CD4-positive, alpha-beta T cell treated with Interleukin-4 for 1 hour (primary cell): ENCODE measurements at regions not wholly inside any gene's neighbourhood (a gene's known extent, or its start where the extent isn't known, plus 50 kb on each side); places are given as distances from the start of the nearest gene placed in this dataset.

Experiments
- DNase-seq, 2 donors: peaks; one replicate each; pipeline ENCODE4 v3.0.0-alpha.2; 2020 to 2022

DNA sequence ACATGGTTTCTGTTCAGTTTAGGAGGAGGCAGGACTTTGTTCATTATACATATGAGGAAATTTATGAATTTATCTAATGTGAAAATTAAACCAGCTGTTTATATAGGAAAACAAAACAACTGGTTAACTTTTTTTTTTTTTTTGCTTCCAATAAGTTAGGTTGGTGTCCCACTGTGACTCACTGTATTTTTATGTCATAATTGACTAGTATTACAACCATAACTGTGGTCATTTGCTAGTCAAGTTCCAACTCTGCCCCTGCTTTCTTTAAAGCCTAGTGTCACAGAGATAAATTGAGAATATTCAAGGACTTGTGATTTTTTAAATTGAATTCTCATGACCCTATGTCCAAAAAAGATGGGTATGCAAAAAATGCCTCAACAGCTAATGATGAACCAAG lies 227.7 kb downstream of the BCAT1 start:
- DNase-seq, result no peak

DNA sequence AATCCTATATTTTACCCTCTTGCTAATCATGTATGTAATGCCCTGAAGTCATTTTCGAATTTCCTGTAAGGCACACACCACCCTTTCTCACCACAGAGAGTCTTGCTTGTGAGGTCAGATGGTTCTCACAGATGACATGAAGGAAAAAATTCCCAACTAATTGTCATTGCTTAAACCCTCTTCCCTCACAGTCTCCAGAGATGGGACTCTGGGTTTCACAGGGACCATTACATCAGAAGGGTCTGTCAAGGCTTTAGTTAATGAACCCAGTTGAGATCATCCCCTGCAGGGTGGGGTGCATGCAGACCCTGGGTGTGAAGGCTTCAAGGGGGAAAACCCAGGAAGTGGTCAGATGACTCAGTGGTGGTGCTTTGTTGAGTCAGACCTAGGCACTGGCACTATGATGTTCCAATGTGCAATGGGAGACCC lies 229.6 kb downstream of the BCAT1 start:
- DNase-seq, result peak; percentile 35 to 42

DNA sequence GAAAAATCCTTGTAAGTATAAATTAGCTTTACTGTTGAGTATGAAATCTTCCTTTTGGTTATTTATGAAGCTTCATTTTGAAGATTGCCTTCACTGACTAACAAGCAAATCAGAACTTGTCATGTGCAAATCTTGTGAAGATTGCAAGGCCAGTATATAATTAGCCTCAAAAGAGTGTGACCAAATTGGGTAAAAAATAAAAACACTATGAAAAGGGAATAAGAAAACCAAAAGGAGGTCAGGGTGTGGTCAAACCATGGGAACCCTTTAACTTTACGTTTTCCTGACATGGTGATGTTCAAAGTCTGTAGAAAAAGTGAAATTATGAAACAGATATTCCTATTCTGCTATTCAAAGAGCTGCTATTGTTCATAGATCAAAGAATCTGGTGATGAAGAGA lies 230.3 kb downstream of the BCAT1 start:
- DNase-seq, result no peak

DNA sequence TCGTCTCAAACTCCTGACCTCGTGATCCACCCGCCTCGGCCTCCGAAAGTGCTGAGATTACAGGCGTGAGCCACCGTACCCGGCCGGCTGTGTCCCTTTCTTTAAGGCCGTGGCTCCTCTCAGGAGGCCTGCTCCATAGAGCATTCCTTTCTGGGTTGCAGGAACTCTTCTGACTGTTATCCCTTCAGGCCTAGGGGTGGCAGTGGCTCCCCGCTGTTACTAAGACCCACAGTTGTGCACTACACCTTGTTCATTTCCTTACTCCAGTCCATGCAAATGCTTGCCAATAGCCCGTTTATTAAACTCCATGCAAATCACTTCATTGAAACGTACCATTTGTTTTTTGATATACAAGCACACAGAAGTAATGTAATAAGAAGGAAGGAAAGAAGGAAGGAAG lies 234.7 kb downstream of the BCAT1 start:
- no peak for DNase-seq

DNA sequence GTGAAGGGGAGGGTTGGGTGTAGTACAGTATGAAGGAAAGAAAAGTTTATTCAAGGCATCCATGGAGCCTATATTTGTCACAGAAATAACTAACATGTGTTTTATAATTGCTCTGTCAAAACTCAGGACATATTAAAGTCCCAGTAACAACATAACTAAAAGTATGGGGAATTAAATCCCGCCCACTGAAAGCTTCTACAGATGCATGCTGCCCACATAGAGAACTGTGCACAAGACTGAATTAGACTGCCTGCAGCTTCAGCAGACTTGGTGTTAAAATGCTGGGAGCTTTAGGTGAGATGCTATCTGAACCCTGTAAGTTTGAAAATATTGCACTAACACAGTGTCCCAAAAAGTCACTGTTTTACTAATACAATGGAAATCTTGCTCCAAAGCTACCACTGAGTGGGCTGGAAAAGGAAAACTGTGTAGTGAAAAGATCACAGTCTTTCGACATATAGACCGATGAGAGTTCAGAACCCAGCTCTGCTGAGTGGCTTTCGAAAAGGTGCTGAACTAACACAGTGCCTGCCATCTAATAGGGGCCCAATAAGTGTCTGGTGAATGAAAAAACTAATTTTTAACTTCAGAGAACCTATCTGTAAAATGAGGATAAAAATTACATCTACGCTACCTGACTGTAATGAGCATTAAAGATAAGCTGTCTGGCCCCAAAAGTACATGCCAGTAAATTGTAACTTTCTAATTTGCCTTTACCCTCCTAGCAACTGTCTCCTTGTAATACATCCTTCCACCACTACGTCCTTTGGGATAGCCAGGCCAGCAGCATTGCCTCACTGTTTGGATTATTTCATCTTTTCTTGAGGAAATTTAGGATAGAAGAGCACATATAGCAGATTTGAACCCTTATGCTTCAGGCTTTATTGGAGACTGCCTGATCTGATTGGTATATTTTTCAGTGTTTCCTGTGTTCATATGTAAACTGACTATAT lies 237.6 kb downstream of the BCAT1 start:
- DNase-seq, result no peak

DNA sequence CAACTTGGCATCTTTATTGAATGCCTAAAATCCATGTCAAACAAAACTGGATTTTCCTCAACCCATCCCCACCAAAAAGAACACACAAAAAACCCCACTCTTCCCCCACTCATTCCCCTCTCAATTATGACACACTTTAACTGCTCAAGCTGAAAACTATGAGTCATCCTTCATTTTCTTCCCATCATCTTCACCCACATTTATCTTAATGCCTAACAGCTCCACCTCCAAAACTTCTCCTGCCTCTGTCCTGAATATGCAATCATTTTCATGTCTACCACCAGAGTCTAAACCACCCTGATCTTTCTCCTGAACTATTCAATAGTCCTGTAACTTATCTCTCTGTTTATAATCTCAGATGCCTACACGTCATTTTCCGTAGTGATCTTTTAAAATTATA lies 239.7 kb downstream of the BCAT1 start:
- DNase-seq, result no peak

DNA sequence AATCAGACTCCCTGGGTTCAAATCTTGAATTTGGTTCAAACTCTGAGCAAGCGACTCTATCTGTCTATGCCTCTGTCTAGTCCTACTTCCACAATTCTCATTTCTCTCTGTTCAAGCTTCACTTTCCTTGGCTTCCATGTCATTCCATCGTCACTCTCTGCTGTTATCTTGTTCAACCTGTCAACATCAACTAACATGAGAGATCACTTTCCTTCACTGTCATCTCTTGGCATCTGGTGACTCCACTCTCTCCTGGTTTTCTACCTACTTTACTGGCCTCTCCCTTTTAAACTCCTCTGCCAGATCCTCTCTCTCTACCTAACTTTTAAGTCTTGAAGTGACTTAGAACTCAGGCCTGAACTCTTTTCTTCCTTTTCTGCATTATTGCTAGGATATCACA lies 240.2 kb downstream of the BCAT1 start:
- DNase-seq, result no peak

DNA sequence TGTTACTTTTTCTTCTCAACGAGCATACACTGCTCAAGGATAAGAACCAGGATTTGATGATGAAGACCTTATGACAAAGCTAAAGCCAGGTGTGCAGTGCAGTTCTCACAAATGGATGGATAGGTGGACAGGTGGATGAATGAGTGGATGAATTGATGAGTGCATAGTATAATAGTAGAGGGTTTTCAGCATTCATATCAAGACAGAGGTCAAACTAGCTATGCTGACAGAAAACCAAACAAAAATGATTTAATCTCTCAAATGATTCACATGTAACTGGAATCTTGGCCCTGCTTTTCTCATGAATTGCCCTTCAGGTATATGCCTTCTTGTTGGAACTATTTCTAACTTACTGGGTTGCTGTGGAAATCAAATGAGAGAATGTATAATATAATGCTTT lies 240.9 kb downstream of the BCAT1 start:
- no peak for DNase-seq

DNA sequence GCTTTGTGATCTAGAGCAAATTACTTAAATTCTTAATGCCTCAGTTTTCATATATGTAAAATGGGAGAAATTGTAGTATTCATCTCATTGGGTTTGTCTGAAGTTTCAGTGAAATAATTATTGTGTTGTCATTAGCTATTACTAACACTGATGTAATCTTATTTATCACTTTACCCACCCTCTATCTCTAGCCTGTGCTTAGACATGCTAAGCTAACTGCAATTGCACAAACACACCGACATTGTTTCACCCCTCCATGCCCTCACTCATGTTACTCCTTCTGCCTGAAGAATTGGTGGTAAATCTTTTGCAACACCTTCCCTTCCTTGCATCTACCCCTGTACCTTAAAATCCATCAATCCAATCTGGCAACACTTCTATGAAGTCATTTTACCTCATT lies 241.6 kb downstream of the BCAT1 start:
- DNase-seq, result no peak

DNA sequence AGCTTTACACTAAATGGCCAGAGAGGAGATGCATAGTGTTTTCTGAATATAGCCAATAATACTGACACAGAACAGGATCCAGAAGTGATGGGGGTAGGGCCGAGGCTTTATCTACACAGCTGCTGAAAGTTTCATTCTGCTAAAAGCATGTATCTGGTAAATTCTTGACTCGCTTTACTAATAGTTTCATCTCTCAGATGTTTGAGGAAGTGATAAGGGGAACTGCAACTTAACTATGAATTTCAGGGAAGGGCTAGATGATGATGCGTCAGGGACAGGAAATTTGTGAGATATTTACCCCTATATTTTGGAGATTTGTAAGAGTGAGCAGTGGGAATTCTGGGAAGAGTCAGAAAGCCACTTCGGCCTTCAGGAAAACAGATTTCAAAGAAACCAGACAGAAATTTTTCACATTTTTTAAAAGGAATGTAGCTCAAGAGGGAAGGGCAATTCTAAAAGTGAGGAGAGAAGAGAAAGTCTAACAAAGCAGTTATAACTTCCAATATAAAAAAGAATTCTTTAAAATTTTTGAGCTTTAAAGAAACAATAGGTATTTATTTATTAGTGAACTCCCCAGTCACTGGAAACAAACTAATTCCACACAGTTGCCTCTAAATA lies 243.1 kb downstream of the BCAT1 start:
- DNase-seq, result peak in 1 of 2 donors; percentile 16

DNA sequence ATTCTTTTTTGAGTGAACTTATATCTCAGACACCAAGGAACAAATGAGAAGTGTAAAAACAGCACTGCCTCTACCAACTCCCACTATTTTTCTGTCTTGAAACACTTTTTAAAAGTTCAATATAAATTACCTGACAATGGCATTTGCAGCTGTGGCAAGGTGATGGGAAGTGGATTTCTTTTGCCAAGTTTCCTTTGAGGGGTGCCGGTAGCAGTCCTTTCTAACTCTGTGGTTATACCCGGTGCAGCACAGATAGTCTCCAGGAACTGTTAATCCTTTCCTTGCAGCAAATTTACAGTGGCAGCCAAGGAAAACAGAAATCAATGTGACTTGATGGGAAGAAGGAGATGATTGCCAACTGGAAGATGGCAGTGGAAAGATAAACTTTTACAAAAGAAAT lies 243.7 kb downstream of the BCAT1 start:
- DNase-seq, result no peak

DNA sequence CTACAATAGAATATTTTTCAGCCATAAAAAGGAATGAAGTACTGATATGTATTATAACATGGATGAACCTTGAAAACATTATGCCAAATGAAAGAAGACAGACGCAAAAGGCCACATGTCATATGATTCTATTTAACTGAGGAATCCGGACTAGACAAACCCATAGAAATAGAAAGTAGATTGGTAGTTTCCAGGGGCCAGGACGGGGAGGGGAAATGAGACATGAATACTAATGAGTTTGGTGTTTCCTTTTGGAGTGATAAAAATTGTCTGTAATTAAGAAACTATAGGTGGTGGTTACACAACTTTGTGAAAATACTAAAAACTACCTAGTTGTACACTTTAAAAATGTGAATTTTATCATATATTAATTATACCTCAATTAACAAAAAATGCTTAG lies 247.6 kb downstream of the BCAT1 start:
- DNase-seq, result no peak

DNA sequence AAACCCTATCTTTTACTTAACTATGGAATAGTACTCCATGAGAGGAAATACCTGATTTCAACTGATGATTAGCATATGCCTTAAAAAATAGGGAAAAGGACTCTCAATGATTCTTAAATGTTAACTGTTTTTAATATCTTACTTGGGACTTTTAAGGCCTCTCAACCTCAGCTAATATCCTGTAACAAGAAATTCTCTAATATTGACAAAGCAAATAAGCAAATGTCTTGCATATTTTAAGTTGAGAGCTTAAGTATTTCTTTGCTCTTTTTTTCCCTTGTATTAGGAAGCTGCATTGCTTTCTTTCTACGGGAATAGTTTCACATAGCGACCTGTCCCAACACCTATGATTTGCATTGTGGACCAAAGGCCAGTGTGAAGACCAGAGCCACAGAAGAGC lies 249.9 kb downstream of the BCAT1 start:
- no peak for DNase-seq

DNA sequence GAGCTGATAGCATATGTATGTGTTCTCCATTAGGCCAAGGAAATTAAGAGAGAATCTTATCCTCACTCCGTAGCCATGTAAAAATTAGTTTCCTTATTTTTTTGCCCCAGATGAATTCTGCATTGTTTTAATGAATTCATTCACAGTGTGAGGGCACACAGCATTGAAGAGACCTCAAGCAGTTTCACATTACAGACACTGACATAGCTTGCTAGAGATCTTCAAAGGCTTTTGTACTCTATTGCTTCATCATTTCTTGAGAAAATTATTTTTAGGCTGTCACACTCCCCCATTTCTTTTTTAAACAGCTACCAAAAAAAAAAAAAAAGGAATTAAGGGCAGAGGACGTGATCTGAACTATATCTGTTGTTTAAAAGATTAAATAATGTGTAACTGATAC lies 251.1 kb downstream of the BCAT1 start:
- DNase-seq, result no peak

DNA sequence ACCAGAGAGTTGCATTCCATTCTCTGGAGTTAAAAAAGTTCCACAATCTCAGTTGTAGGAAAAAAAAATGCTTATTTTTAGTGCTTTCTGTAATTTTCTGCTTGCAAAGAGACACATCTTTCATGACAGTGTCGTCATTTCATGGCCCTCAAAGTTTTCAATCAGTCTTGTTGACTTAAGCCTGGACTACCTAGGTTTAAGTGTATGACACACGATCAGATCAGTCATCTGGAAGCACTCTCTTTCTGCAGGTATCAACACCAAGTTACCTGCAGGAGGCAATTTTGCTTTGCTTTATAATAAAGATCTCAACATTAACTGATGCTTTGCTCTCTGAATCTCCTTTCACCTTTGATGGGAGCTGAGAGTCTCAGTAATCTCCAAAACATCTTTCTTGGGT lies 251.6 kb downstream of the BCAT1 start:
- DNase-seq, result no peak

DNA sequence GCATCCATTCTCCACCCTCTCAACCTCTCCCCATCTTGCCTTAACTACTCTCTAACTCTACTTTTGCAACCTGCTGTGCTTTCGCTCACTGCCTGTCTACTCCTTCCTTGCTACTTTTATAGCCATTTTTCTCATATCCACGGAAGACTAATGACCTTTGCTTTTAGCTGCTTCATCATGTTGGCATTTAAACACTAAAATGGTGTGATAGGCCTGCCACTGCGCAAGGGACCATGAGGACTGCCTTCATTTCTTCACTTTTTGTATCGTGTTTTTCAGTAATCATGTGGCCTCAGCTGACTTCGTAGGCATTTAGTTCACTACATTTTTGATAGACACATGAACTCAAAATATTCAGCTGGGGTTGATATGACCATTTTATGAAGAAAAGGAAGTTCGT lies 252.1 kb downstream of the BCAT1 start:
- no peak for DNase-seq

DNA sequence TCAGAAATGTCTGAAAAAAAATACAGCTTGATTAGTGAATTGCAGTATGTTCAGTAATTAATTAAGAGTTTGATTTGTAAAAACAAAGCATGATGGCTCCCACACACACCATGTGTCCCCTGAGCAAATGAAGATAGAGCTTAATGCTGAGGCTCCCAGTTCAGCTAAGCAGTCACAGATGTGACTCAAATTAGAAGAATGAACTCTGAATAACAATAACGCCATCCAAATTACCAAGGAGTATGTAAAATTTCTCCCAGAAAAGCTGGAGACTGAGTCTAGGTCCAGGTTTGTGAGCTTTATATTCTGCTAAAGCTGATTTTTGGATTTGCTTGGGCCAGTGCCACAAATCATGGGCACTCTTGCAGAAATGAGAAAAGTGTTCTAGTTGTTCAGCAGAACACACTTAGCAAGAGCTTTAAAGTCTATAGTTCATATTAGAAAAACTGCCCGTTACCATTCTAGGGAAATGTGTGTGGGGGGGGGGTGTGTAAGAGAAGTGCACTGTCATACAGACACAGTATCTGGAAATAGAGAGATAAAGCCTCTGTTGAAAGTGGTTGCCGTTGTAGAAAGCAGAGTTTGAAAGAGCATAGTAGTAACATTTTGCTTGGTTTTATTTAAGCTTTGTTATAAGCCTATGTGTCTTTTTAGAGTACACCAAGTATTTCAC lies 253.1 kb downstream of the BCAT1 start:
- no peak for DNase-seq

DNA sequence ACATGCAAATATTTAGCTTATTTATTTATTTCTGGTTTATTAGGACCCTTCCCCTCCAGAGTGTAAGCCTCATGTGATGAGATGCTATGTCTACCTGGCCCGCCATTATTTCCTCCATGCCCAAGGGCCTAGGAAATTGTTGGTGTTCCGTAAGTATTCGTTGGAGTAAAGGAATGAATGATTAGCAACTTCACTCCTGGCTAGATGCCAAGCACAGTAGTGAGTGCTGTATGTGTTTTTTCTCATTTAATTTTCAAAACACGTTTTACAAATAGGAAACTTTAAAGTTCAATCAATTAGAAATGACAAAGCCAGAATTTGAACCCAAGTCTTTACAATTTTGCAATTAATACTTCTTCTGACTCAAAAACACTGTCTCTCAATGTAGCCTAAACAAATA lies 253.8 kb downstream of the BCAT1 start:
- DNase-seq, result no peak

DNA sequence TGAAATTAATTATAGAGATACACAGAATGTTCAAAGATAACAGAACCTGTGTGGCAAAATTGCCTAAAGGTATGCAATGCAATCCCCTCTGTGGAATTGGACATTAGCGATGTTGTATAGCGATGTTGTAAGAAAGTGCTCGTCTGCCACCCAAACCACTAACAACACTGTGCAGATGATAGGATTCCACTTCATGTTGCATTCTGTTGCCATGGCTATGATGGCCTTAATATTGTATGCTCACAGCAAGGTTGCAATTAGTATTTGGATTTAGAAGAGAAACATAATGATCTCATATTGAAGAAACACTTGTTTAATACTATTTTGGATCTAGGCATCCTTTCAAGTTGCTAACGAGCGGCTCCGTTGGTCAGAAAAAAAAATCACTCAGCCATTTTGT lies 260.3 kb downstream of the BCAT1 start:
- DNase-seq, result no peak

DNA sequence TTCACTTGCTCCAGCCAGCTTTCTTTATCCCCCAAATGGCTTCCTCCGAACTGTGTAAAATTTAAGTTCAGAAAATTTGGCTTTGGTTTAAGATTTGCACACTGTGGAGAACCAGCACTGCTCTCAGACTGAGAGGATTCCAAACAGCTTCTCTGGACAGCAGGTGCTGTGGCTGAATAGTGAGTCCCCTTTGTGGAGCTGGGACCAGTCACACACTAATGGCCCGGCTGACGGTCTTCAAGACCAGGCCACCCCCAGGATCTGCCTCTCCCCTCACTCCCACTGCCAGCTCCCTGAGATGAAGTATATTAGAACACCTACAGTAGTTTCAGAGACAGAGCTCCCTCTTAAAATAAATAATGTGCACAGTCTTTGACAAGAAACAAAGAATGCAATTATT lies 267.3 kb downstream of the BCAT1 start:
- DNase-seq, result no peak

DNA sequence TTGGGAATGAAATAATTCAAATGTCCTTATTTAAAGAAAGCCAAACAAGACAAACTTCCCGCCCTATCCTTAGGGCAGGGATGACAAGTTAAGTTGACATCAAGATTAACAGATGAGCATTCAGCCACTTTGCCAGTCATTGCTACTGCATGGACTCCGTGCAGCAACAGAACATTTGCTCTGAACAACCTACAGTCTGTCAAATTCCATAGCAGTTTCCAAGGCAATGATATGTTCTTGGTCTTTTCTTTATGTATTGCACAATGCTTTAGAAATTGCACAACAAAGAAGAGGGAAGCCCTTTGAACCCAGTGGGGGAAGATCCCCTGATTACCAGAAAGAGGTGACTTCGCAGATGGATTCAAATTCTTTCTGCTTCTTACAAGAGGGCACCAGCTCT lies 269.8 kb downstream of the BCAT1 start:
- DNase-seq, result no peak

DNA sequence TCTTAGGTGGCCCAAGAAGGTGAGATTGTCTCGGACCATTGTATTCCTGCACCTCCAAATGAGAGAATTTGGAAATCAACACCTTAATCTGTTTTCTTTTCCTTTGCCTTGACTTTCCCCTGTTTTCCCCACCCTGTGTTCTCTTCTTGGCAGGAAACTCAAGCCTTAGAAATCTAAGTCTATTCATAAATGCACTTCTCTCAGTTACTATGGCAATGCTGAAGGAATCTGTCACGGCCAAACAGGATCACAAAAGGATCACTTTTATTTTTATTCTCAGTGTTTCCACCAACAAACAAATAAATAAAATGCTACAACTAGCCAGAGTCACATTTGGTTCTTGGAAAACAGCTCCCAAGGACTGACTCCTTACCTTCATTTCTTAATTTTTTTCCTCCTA lies 270.5 kb downstream of the BCAT1 start:
- DNase-seq, result no peak

DNA sequence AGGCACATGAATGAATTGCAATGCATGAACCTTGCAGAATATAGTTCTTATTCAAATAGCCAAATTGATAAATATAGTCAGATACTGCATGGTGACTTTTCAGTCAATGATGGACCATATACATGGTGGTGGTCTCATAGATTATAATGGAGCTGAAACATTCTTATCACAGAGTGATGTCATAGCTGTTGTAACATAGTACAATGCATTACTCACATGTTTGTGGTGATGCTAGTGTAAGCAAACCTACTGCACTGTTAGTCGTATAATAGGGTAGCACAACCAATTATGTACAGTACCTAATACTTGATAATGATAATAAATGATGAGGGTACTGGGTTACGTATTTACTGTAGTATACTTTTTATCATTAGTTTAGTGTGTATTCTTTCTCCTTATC lies 280.3 kb downstream of the BCAT1 start:
- DNase-seq, result no peak
